Neural progenitor cell (in vitro differentiated cells): ENCODE measurements at regions not wholly inside any gene's neighbourhood (a gene's known extent, or its start where the extent isn't known, plus 50 kb on each side); places are given as distances from the start of the nearest gene placed in this dataset.

Experiments used
- CTCF ChIP-seq: fragments of 200-600 bp; sonication (generic); IDR thresholded peaks from 2 replicates; pipeline ENCODE4 v1.5.1; 2017; ENCODE audit warnings: antibody characterized with exemption, mild to moderate bottlenecking
- EZH2phosphoT487 ChIP-seq: fragments of 200-600 bp; sonication (generic); IDR thresholded peaks from 2 replicates; pipeline ENCODE4 v1.6.1; 2017; ENCODE audit warnings: antibody characterized with exemption

GRCh38 chr3:102353805-102354204, 81.0 kb upstream of the ZPLD1 start:
- no peak for TF ChIP-seq CTCF
- no peak for TF ChIP-seq EZH2phosphoT487
